GM12892 (cell line): ENCODE measurements at regions not wholly inside any gene's neighbourhood (a gene's known extent, or its start where the extent isn't known, plus 50 kb on each side); places are given as distances from the start of the nearest gene placed in this dataset.

ENCODE experiments used
- POLR2A ChIP-seq: IDR thresholded peaks from 2 replicates; pipeline ENCODE4 v1.6.1; 2011; ENCODE audit warnings: low read depth, low read length, control low read depth
- POLR2AphosphoS5 ChIP-seq: IDR thresholded peaks from 2 replicates; pipeline ENCODE4 v1.6.1; 2011; ENCODE audit warnings: low read depth, low read length, control low read depth
- TAF1 ChIP-seq: IDR thresholded peaks from 2 replicates; pipeline ENCODE4 v1.6.1; 2011; ENCODE audit warnings: low read depth, mild to moderate bottlenecking, control low read depth, low read length, borderline replicate concordance

GRCh38 chr5:87746891-87747377, 334.2 kb upstream of the CCNH start:
- TF ChIP-seq POLR2A (no peak), POLR2AphosphoS5 (no peak), TAF1 (no peak)
